AG04449 (cell line): ENCODE measurements at regions not wholly inside any gene's neighbourhood (a gene's known extent, or its start where the extent isn't known, plus 50 kb on each side); places are given as distances from the start of the nearest gene placed in this dataset.

Experiments used
- CTCF ChIA-PET: fragments of 350-600 bp; formaldehyde crosslinking; extraction: SDS; loops from one replicate; lab custom pipeline; 2021; ENCODE audit warnings: antibody characterized with exemption; lab: Yijun Ruan, JAX
- POLR2A ChIA-PET: fragments of 400-600, 350-600 bp; formaldehyde crosslinking; extraction: SDS; loops from one replicate; lab custom pipeline; 2020; ENCODE audit warnings: antibody characterized with exemption, inconsistent platforms; lab: Yijun Ruan, JAX
- DNase-seq: peaks from one replicate; pipeline ENCODE4 v3.0.0-alpha.2; 2010; ENCODE audit warnings: low read depth, low spot score
- H3K4me3 ChIP-seq: 2 replicates; pipeline ENCODE4 v1.5.1; 2011; ENCODE audit warnings: low read depth, mild to moderate bottlenecking, control low read depth, low read length
- CTCF ChIP-seq: IDR thresholded peaks from one replicate; pipeline ENCODE4 v1.5.1; 2011; ENCODE audit warnings: mild to moderate bottlenecking, moderate library complexity, low read length, control low read depth, inconsistent platforms; ENCODE audit not compliant: insufficient read depth; ENCODE audit errors: missing control alignments

GRCh38 chr14:27485193-27485592, 887.4 kb upstream of the NOVA1 start:
- H3K4me3 ChIP-seq = no peak overlapping the region
- ChIA-PET POLR2A (no interaction called here), CTCF (no interaction called here)
- TF ChIP-seq CTCF = no peak
- no peak for DNase-seq

GRCh38 chr14:27506272-27506671, 908.4 kb upstream of the NOVA1 start:
- DNase-seq = no peak
- no peak for TF ChIP-seq CTCF
- CTCF ChIA-PET = no interaction called here
- POLR2A ChIA-PET = no interaction called here
- H3K4me3 ChIP-seq = no peak overlapping the region

GRCh38 chr14:27528328-27528727, 930.5 kb upstream of the NOVA1 start:
- TF ChIP-seq CTCF = peak; percentile 45
- ChIA-PET CTCF (no interaction called here), POLR2A (no interaction called here)
- DNase-seq = no peak
- H3K4me3 ChIP-seq = no peak overlapping the region

- no peak for DNase-seq
- no peak for TF ChIP-seq CTCF
- no peak overlapping the region for H3K4me3 ChIP-seq
- POLR2A ChIA-PET = no interaction called here
- CTCF ChIA-PET = no interaction called here
Measured at GRCh38 chr14:27536748-27537147, 938.9 kb upstream of the NOVA1 start.

GRCh38 chr14:27546111-27546510, 948.3 kb upstream of the NOVA1 start:
- no peak overlapping the region for H3K4me3 ChIP-seq
- no peak for TF ChIP-seq CTCF
- ChIA-PET POLR2A (no interaction called here), CTCF (no interaction called here)
- no peak for DNase-seq

- H3K4me3 ChIP-seq = no peak overlapping the region
- DNase-seq = no peak
- ChIA-PET POLR2A (no interaction called here), CTCF (no interaction called here)
- no peak for TF ChIP-seq CTCF
Measured at GRCh38 chr14:27553790-27554189, 956.0 kb upstream of the NOVA1 start.
